ENCODE measurements at regions not wholly inside any gene's neighbourhood (a gene's known extent, or its start where the extent isn't known, plus 50 kb on each side); places are given as distances from the start of the nearest gene placed in this dataset.
"Not testable (repeated sequence)": the region's sequence is repeated elsewhere in the genome, so short reads cannot be mapped to it uniquely, and the experiment has no call there.

DNA sequence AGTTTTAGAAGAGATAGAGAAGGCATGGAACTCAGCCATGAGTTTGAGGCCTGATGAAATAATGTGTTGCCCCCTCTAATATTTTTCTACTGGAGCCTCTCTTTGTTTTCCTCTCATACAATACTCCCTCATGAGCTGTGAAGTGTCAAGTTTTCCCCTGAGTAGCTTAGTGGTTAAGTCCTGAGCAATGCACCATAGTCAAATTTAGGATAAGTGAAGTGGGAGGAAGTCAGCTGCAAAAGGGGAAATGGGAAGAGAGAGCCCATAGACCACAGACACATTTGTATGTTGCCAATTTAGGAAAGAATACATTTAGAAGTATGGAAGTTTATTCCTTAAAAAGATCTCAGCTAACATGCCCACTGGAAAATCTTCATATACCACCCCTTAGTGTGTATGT is 171.5 kb upstream of the NREP start:
- no peak for DNase-seq (ENCODE audit: low read depth)
- no peak overlapping the region for H3K4me3 ChIP-seq (ENCODE audit: low read depth, low read length)

DNA sequence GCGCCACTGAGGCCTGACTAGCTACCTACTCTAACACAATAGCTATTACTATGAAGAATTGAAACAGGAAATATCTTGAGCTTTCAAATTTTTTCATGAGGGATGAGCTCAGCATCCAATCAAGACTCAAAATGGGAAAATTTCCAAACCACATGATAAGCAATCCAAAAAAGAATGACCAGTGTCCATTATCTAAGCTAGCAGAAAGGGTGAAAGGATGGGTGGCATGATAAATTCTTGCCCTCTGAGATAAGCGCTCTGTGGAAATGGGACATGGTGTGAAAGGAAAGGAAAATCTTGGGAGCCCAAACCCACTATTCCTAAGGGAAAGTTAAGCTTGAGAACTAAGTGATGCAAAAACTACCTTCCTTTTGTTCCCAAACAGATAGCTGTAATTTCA is 170.2 kb upstream of the NREP start:
- DNase-seq (ENCODE audit: low read depth): no peak
- no peak overlapping the region for H3K4me3 ChIP-seq (ENCODE audit: low read depth, low read length)

- no peak overlapping the region for H3K4me3 ChIP-seq (ENCODE audit: low read depth, low read length)
- DNase-seq (ENCODE audit: low read depth): no peak
Measured at GRCh38 chr5:111926026-111926425, 169.0 kb upstream of the NREP start.

DNA sequence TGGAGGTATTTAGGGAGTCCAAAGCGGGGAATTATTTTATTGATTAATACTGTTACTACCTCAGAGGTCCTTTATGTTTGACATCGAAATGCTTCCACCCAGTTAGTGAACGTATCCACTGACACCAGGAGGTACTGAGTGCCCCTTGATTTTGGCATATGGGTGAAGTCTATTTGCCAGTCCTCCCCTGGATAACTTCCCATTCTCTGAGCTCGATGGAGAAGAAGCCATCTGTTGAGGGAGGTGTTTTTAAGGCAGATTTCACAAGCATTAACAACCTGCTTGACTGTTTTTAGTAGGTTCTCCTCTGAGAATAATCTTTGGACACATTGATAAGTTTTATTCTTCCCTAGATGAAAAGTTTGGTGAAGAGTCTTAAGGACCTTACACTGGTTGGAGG is 165.3 kb upstream of the NREP start:
- DNase-seq (ENCODE audit: low read depth): no peak
- no peak overlapping the region for H3K4me3 ChIP-seq (ENCODE audit: low read depth, low read length)

- DNase-seq (ENCODE audit: low read depth); H3K4me3 ChIP-seq (ENCODE audit: low read depth, low read length): not testable (repeated sequence)
Measured at GRCh38 chr5:111921691-111922090, 164.7 kb upstream of the NREP start.

- no peak for DNase-seq (ENCODE audit: low read depth)
- no peak overlapping the region for H3K4me3 ChIP-seq (ENCODE audit: low read depth, low read length)
Measured at GRCh38 chr5:111914966-111915636, 158.1 kb upstream of the NREP start.

DNA sequence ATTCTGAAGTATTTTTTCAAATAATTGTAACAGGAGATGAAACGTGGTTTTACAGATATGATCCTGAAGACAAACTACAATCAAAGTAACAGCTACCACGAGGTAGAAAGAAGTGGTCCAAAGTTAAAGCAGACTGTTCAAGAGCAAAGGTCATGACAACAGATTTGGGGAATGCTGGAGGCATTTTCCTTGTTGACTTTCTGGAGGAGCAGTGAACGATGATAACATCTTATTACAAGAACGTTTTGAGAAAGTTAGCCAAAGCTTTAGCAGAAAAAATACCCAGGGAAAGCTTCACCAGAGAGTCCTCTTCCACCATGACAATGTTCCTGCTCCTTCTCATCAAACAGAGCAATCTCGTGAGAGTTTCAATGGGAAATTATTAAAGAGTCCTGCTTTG is 145.4 kb upstream of the NREP start:
- DNase-seq (ENCODE audit: low read depth): no peak
- no peak overlapping the region for H3K4me3 ChIP-seq (ENCODE audit: low read depth, low read length)

DNA sequence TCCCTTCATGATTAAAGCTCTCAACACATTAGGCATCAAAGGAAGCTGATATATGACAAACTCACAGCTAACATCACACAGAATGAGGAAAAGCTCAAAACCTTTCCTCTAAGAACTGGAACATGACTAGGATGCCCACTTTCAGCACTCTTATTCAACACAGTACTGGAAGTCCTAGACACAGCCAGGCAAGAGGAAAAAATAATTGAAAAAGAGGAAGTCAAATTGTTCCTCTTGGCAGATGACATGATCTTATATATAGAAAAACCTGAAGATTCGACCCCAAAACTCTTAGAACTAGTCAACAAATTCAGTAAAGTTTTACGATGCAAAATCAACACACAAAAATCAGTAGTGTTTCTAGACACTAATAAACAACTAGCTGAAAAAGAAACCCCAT is 144.3 kb upstream of the NREP start:
- no peak for DNase-seq (ENCODE audit: low read depth)
- H3K4me3 ChIP-seq (ENCODE audit: low read depth, low read length): no peak overlapping the region

DNA sequence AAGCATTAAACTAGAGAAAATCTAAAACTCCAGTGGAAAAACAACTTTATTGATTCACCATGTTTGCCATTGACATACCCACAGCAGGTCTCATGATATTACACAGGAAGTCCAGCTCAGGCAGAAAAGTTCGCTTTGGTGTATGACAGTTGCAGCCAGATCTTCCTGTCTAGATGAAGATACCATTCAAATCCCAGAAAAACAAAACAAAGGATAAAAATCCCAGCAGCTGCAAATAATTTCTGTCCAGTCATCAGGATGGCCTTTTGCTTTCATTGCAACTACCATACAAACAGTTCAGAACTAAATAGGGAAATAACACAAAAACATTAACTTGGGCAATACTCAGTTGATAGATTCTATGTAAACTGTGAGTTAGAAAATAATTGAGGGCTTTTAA is 136.0 kb upstream of the NREP start:
- H3K4me3 ChIP-seq (ENCODE audit: low read depth, low read length): no peak overlapping the region
- peak; percentile 7 for DNase-seq (ENCODE audit: low read depth)

DNA sequence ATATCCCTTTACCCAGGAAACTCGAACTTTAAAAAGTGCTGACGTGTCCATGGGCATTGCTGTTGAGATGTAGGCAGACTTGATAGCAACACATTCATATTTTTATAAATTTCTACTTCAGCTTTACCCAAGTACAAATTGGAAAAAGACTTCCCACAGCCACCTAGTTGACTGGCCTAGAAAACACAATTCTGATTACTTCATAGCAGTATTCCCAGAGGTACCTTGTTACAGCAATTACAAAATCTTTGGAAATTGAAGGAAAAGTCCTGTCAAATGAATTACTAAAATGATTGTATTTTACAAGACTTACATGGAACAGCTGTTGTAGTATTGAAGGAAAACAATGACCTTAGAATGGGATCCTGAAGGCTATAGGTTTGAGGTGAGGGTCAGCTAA is 130.7 kb upstream of the NREP start:
- H3K4me3 ChIP-seq (ENCODE audit: low read depth, low read length): no peak overlapping the region
- peak; percentile 11 for DNase-seq (ENCODE audit: low read depth)

- DNase-seq (ENCODE audit: low read depth): no peak
- no peak overlapping the region for H3K4me3 ChIP-seq (ENCODE audit: low read depth, low read length)
Measured at GRCh38 chr5:111869681-111870080, 112.7 kb upstream of the NREP start.

DNA sequence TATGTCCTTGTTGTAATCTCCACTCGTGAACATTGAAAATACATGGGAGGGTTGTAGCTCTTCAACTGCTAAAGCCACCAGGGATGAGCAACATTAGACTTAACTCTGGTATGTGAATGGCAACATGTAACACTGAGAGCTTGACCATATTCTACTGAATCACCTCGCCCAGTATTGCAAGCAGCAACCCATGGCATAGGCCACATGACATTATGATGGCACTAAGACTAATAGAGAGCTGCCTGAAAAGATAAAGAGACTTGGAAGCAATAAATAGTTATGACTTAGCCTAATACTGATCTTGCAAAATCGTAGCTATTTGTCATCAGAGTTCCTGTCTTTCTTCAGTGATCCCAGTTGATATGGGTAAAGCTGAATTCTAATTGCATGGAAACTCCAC is 108.4 kb upstream of the NREP start:
- no peak for DNase-seq (ENCODE audit: low read depth)

GRCh38 chr5:111863801-111864200 is 106.8 kb upstream of the NREP start:
- no peak for DNase-seq (ENCODE audit: low read depth)
- H3K4me3 ChIP-seq (ENCODE audit: low read depth, low read length): no peak overlapping the region

More for the DNA sequence above, 108.4 kb upstream of the NREP start:
- H3K4me3 ChIP-seq (ENCODE audit: low read depth, low read length): no peak overlapping the region

DNA sequence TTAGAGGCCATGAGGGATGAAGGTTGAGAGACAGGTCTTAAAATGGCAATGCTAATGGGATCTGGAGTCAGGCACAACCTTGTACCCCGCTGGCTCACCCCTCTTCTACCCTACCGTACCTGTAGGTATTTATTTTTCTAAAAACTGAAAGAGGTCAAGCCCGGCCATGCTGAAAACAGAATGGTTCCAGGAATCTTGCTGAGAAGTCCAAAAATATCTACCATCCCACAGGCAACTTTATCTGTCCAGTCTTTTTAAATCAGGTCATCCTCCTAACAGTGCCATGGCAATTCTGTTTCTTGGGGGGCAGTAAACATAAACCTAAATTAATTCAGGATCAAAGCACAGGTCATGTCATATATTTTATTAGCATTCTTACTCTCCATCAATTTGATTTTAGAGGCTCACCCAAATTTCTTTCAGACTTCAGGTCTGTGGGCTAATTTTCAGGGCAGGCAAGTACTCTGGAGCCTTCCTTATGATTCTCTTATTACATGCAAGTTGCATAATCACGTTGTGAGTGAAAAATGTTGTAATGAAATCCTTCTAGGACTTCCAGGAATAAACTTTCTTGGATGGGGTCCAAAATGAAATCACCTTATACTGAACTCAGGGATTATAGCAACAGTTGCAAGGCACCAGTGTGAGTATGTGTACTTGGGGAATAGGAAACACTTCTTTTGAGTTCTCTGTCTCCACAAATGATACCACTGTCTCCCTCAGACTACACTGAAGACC is 102.7 kb upstream of the NREP start:
- peak; percentile 90 for DNase-seq (ENCODE audit: low read depth)
- no peak overlapping the region for H3K4me3 ChIP-seq (ENCODE audit: low read depth, low read length)

- H3K4me3 ChIP-seq (ENCODE audit: low read depth, low read length): no peak overlapping the region
- peak; percentile 57 for DNase-seq (ENCODE audit: low read depth)
Measured at GRCh38 chr5:111859031-111859430, 102.0 kb upstream of the NREP start.

DNA sequence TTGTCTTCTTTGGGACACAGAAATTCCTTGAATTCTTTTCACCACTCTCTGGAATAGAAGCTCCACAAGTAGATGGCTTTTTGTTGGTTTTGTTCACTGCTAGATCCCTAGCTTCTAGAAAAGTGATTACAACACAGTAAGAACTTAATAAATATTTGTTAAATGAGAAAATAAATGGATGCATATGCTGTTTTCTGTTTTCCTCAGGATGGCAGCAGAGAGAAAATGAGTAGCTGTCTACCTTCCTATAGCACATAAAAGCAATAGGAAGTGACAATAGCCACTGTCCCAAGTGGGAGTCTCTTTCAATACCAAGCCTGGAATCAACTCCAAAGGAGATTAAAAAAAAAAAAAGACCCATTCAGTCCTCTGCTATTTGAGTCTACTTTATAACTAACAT is 100.6 kb upstream of the NREP start:
- no peak overlapping the region for H3K4me3 ChIP-seq (ENCODE audit: low read depth, low read length)
- DNase-seq (ENCODE audit: low read depth): no peak

DNA sequence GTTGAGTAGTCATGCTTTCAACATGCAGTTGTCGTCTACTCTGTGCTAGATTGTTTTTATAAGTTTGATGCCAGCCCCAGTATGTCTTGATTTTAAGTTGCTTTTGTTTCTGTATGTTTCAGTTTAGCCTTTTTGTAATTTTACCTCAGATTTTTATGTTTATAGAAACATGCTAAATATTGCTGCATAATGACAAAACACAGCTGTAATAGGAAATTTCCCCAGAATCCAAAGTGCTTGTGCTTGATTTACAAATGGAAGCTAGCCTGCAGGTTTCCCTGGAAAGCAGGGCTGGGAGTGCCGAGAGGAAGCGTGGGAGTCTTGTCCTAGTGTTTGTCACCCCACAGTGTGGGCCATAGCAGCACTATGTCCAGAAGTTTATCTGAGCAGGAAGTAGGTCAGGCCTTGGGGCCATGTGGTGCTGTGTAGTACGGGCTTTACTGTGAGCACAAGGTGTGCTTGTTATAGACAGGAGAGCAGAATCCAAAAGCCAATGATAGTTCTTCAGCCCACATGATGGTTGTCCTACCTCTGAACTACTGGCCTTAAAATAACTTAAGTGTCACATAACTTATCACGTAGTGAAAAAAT is 100.0 kb upstream of the NREP start:
- no peak overlapping the region for H3K4me3 ChIP-seq (ENCODE audit: low read depth, low read length)
- no peak for DNase-seq (ENCODE audit: low read depth)

DNA sequence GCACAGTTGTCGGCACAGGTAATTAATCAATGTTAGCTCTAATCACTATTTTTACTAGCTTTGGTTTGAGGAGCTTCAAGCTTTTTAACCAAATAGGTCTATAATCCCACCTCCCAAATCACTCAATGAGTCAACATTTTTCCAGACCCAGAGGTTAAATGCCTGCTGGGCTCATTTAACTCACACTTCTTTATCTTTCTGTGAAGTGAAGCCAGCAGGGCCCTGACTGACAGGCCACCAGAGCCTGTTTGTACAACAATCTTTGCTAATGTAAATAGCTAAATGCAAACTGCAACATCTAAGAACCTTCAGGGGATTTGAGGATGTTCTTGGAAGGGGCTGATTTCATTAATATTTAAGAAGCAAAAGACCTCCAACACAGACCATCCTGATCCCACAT is 98.4 kb upstream of the NREP start:
- no peak for DNase-seq (ENCODE audit: low read depth)
- H3K4me3 ChIP-seq (ENCODE audit: low read depth, low read length): no peak overlapping the region

DNA sequence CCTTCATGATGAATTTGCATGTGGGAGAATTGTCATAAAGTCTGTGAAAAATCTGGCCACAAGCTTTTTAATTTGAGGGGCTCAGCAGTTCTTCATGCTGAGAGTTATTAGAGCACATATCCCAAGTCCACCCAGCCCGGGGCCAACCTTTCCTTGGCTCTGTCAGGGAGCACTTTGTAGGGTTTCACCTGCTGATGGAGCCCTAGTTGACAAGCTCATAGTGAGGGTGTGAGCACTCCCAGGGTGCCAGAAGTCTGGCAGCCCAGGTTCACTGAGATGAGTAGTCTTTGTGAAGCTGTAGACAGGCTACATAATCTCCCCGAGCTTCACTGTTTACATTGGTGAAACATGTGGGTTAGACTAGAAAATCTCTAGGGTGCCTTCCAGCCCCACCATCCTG is 97.2 kb upstream of the NREP start:
- no peak overlapping the region for H3K4me3 ChIP-seq (ENCODE audit: low read depth, low read length)
- no peak for DNase-seq (ENCODE audit: low read depth)

GRCh38 chr5:111853748-111854147 is 96.8 kb upstream of the NREP start:
- H3K4me3 ChIP-seq (ENCODE audit: low read depth, low read length): no peak overlapping the region
- no peak for DNase-seq (ENCODE audit: low read depth)
